Stimulated activated CD8-positive, alpha-beta memory T cell treated with anti-CD3 and anti-CD28 coated beads, Interleukin-7, amount 100 ng/mL, for 48 hours (primary cell): ENCODE measurements at regions not wholly inside any gene's neighbourhood (a gene's known extent, or its start where the extent isn't known, plus 50 kb on each side); places are given as distances from the start of the nearest gene placed in this dataset.
"Not testable (repeated sequence)": the region's sequence is repeated elsewhere in the genome, so short reads cannot be mapped to it uniquely, and the experiment has no call there.

Experiments
- DNase-seq, 2 donors: peaks; one replicate each; pipeline ENCODE4 v3.0.0-alpha.2; 2020; ENCODE audit warnings: low read depth in 1 of 2; ENCODE audit errors: extremely low read depth in 1 of 2

GRCh38 chr7:131038153-131038552 lies 289.5 kb upstream of the MKLN1 start:
- no peak for DNase-seq

GRCh38 chr7:131039355-131039762 lies 288.3 kb upstream of the MKLN1 start:
- no peak for DNase-seq

- DNase-seq: no peak
These were observed 287.8 kb upstream of the MKLN1 start for GRCh38 chr7:131039836-131040235.

- DNase-seq: no peak
These were observed 287.2 kb upstream of the MKLN1 start for GRCh38 chr7:131040467-131040932.

GRCh38 chr7:131041012-131041695 lies 286.5 kb upstream of the MKLN1 start:
- DNase-seq: not testable (repeated sequence)

GRCh38 chr7:131042269-131043160 lies 285.2 kb upstream of the MKLN1 start:
- no peak for DNase-seq

- DNase-seq: no peak
These were observed 282.1 kb upstream of the MKLN1 start for GRCh38 chr7:131045526-131045925.

- DNase-seq: no peak
These were observed 281.4 kb upstream of the MKLN1 start for GRCh38 chr7:131046246-131046645.

GRCh38 chr7:131047651-131048304 lies 279.9 kb upstream of the MKLN1 start:
- no peak for DNase-seq

- DNase-seq: no peak
These were observed 276.4 kb upstream of the MKLN1 start for GRCh38 chr7:131051304-131051703.

GRCh38 chr7:131052285-131052904 lies 275.3 kb upstream of the MKLN1 start:
- no peak for DNase-seq

- DNase-seq: no peak
These were observed 271.7 kb upstream of the MKLN1 start for GRCh38 chr7:131056007-131056406.

GRCh38 chr7:131057015-131057793 lies 270.5 kb upstream of the MKLN1 start:
- DNase-seq: no peak

GRCh38 chr7:131057794-131058070 lies 269.9 kb upstream of the MKLN1 start:
- DNase-seq: no peak

GRCh38 chr7:131058561-131059288 lies 269.0 kb upstream of the MKLN1 start:
- DNase-seq: not testable (repeated sequence)

GRCh38 chr7:131059401-131059800 lies 268.3 kb upstream of the MKLN1 start:
- DNase-seq: not testable (repeated sequence)

GRCh38 chr7:131061158-131061557 lies 266.5 kb upstream of the MKLN1 start:
- no peak for DNase-seq

GRCh38 chr7:131061818-131062217 lies 265.9 kb upstream of the MKLN1 start:
- no peak for DNase-seq

- no peak for DNase-seq
These were observed 261.0 kb upstream of the MKLN1 start for GRCh38 chr7:131066635-131067034.

GRCh38 chr7:131067220-131067619 lies 260.5 kb upstream of the MKLN1 start:
- no peak for DNase-seq
